Omental fat pad (tissue), 3 donors: ENCODE measurements at regions not wholly inside any gene's neighbourhood (a gene's known extent, or its start where the extent isn't known, plus 50 kb on each side); places are given as distances from the start of the nearest gene placed in this dataset.

ENCODE experiments used
- ATAC-seq: fragments of 150-250 bp; one replicate; pipeline ENCODE4 v1.9.1; 2016; ENCODE audit warnings: mild to moderate bottlenecking, moderate library complexity; ENCODE audit not compliant: low FRiP score
- DNase-seq: peaks from one replicate; pipeline ENCODE4 v3.0.0-alpha.2; 2019; ENCODE audit warnings: low spot score
- TF ChIP-seq, protein P1 (sequence below), 3 donors: fragments of 450-650 bp; IDR thresholded peaks; one replicate each; pipeline ENCODE4 v1.5.1; 2016 to 2017; ENCODE audit warnings: antibody characterized with exemption in 3 of 3, mild to moderate bottlenecking in 3 of 3, moderate library complexity in 2 of 3

DNA sequence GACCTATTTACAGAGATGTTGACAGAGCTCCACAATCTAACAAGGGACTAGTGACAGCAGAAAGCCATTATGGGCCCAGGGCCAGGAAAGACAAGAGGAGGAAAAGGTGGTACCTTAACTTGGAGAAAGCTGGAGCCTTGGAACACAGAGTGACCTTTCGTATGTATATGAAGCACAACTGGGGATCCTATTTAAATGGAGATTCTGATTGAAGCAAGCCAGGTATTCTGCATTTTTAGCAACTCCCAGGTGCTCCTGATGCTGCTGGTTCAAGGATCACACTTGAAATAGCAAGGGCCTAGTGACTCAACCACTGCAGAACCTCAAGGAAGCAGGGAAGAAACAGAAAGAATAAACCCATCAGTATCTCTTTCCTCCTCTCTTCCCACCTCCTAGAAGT lies 99.4 kb downstream of the TMEM47 start:
- TF ChIP-seq, protein P1, sequence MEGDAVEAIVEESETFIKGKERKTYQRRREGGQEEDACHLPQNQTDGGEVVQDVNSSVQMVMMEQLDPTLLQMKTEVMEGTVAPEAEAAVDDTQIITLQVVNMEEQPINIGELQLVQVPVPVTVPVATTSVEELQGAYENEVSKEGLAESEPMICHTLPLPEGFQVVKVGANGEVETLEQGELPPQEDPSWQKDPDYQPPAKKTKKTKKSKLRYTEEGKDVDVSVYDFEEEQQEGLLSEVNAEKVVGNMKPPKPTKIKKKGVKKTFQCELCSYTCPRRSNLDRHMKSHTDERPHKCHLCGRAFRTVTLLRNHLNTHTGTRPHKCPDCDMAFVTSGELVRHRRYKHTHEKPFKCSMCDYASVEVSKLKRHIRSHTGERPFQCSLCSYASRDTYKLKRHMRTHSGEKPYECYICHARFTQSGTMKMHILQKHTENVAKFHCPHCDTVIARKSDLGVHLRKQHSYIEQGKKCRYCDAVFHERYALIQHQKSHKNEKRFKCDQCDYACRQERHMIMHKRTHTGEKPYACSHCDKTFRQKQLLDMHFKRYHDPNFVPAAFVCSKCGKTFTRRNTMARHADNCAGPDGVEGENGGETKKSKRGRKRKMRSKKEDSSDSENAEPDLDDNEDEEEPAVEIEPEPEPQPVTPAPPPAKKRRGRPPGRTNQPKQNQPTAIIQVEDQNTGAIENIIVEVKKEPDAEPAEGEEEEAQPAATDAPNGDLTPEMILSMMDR (IDR thresholded peaks at IDR 0.05) = no peak
- DNase-seq = no peak
- no peak for ATAC-seq

GRCh38 chrX:34555481-34555880 lies 101.6 kb downstream of the TMEM47 start:
- ATAC-seq = no peak

GRCh38 chrX:34546366-34546765 lies 110.7 kb downstream of the TMEM47 start:
- ATAC-seq (no peak), DNase-seq (no peak)
- TF ChIP-seq, protein P1 (IDR thresholded peaks at IDR 0.05) = no peak

More at GRCh38 chrX:34555481-34555880, 101.6 kb downstream of the TMEM47 start:
- TF ChIP-seq, protein P1 (IDR thresholded peaks at IDR 0.05) = no peak
- no peak for DNase-seq

GRCh38 chrX:34528081-34528480 lies 129.0 kb downstream of the TMEM47 start:
- TF ChIP-seq, protein P1 (IDR thresholded peaks at IDR 0.05) = no peak
- DNase-seq (no peak), ATAC-seq (no peak)

DNA sequence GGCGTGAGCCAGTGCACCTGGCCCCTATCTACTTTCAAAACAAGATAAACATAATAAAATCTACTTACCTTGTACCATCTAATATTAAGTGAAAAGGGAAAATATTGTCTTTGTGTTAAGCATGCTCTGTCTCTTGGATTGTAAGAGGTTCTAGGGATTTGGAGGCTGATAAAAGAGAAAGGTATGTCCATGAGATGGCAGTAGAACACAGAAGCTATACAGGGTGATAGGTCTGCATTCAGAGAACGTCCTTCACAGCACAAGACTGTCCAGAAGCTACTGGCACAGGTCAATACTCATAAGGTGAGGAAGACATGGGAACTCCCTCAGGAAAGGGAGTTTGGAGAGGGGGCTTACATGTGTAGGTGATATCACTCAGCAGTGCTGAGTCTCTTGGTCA lies 135.5 kb downstream of the TMEM47 start:
- ATAC-seq (no peak), DNase-seq (no peak)
- TF ChIP-seq, protein P1 (IDR thresholded peaks at IDR 0.05) = no peak

DNA sequence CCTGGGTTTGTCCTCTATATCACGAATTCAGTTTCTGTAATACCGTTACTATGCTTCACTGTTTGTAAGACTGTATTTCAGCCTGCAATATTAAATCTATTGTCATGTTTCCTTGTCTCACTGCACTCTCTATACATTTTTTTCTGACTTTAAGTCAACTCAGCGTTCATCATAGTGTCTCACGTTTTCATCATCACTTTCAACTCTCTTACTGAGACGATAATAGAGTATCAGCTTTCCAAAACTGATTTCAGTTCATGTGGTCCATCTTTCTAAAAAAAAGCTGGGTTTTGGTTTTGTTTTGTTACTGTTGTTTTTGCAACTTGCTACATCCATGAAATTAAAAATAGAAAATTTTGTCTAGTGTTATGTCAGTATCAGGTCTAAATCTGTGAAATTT lies 147.7 kb downstream of the TMEM47 start:
- TF ChIP-seq, protein P1 (IDR thresholded peaks at IDR 0.05) = no peak
- no peak for ATAC-seq
- DNase-seq = no peak

GRCh38 chrX:34503119-34503518 lies 154.0 kb downstream of the TMEM47 start:
- ATAC-seq (no peak), DNase-seq (no peak)
- TF ChIP-seq, protein P1 (IDR thresholded peaks at IDR 0.05) = no peak
